BE2C (cell line): ENCODE measurements at regions not wholly inside any gene's neighbourhood (a gene's known extent, or its start where the extent isn't known, plus 50 kb on each side); places are given as distances from the start of the nearest gene placed in this dataset.

Experiments
- DNase-seq: peaks from one replicate; pipeline ENCODE4 v3.0.0-alpha.2; 2020
- H3K27me3 ChIP-seq: fragments of 250-450 bp; sonication (Bioruptor Pico); 2 replicates; pipeline ENCODE4 v1.5.1; 2020; ENCODE audit warnings: mild to moderate bottlenecking
- H3K36me3 ChIP-seq: fragments of 250-450 bp; sonication (Bioruptor Pico); 2 replicates; pipeline ENCODE4 v1.5.1; 2020; ENCODE audit warnings: mild to moderate bottlenecking
- H3K4me1 ChIP-seq: fragments of 250-450 bp; sonication (Bioruptor Pico); 2 replicates; pipeline ENCODE4 v1.5.1; 2020
- H3K4me3 ChIP-seq: 2 replicates; pipeline ENCODE4 v1.5.1; 2011; ENCODE audit warnings: low read depth, low read length
- H3K9me3 ChIP-seq: fragments of 250-450 bp; sonication (Bioruptor Pico); 2 replicates; pipeline ENCODE4 v1.5.1; 2020
- CTCF ChIP-seq: IDR thresholded peaks from 2 replicates; pipeline ENCODE4 v1.5.1; 2012; ENCODE audit warnings: mild to moderate bottlenecking, low read depth, low read length

DNA sequence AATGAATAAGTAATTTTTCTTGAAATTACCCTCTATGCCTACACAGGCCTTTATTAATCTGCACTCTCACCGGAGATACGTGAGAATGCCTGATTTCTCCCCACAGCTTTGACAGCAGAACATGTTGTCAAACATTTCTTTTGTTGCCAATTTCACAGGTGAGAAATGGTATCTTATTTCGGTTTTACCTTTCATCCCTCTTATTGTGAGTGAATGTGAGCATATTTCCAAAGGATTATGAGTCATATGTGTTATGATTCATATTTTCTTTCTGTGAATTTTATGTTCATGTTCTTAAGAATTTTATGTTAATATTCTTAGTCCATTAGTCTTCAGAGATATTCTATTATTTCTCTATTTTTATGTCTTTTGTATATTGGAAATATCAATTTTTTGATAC, 965.1 kb downstream of the CCSER2 start:
- no peak overlapping the region for H3K4me3 ChIP-seq
- no peak for TF ChIP-seq CTCF
- H3K4me1 ChIP-seq: no peaks in the 10 kb centered on the region
- no peaks in the 10 kb centered on the region for H3K9me3 ChIP-seq
- no peaks in the 10 kb centered on the region for H3K27me3 ChIP-seq
- no peak for DNase-seq
- H3K36me3 ChIP-seq: no peaks in the 10 kb centered on the region

DNA sequence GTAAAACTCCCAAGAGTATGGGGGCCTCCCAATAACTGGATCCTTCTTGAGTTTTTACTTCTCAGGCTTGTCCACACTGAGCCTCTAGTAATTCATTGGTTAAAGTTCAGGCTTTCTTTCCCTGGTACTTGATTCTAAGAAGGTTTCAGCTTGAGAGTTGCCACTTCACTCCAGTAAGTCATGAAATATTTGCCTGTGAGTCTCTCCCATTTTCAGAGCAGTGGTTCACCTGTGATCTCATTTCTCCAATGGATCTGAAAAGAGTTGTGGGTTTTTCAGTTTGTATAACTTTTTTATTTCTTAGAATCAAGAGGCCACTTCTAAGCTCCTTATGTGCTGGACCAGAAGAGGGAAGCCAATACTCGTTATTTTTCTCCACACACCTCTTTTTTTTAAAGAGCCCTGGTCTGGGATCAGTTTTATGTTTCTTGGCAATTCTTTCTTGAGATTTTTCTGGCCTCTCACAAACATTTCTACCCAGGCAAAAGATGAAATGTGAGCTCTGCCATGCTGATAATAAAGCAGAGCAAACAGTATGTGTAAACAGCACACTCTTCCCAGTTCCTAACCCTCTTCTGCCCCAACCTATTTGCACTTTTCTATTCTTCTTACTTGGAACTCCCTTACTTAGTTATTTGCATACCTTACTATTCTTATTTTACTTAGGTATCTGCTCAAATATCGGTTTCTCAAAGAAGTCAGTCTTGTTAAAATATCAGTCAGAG, 983.4 kb downstream of the CCSER2 start:
- no peaks in the 10 kb centered on the region for H3K4me1 ChIP-seq
- no peak for TF ChIP-seq CTCF
- no peak overlapping the region for H3K4me3 ChIP-seq
- DNase-seq: no peak
- no peaks in the 10 kb centered on the region for H3K9me3 ChIP-seq
- no peaks in the 10 kb centered on the region for H3K27me3 ChIP-seq
- no peaks in the 10 kb centered on the region for H3K36me3 ChIP-seq

- Histone ChIP-seq H3K27me3 (no peaks in the 10 kb centered on the region), H3K4me1 (peaks cover 21% of the 10 kb centered on the region), H3K4me3 (no peak overlapping the region), H3K9me3 (no peaks in the 10 kb centered on the region), H3K36me3 (no peaks in the 10 kb centered on the region)
- no peak for DNase-seq
- TF ChIP-seq CTCF: no peak
Observed at GRCh38 chr10:85315657-85316056, 987.3 kb downstream of the CCSER2 start.

DNA sequence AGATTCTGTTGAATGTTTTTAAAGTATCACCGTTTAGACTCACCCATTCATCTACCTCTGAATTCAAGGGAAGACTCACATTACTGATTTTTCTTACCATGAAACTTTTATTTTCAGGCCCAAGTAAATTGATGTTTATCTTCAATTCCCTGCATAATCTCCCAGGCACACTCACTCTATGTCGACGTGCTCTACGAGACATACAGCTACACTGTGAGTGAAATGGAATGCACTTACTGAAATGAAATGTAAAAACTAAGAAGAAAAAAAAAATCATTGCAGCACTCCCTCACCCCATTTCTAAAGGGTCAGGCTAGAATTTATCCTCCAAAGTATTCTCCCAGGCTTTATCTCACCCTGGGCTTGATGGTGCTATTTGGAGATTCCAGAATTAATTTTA, 987.9 kb downstream of the CCSER2 start:
- no peaks in the 10 kb centered on the region for H3K36me3 ChIP-seq
- H3K4me1 ChIP-seq: peaks cover 21% of the 10 kb centered on the region
- no peak for TF ChIP-seq CTCF
- H3K9me3 ChIP-seq: no peaks in the 10 kb centered on the region
- DNase-seq: no peak
- H3K27me3 ChIP-seq: no peaks in the 10 kb centered on the region
- H3K4me3 ChIP-seq: no peak overlapping the region

GRCh38 chr10:85317827-85318226, 989.4 kb downstream of the CCSER2 start:
- Histone ChIP-seq H3K4me1 (peaks cover 21% of the 10 kb centered on the region), H3K36me3 (no peaks in the 10 kb centered on the region), H3K4me3 (no peak overlapping the region), H3K9me3 (no peaks in the 10 kb centered on the region), H3K27me3 (no peaks in the 10 kb centered on the region)
- peak; percentile 59 for TF ChIP-seq CTCF
- DNase-seq: peak; percentile 15
